HTR-8/SVneo (cell line): ENCODE measurements at regions not wholly inside any gene's neighbourhood (a gene's known extent, or its start where the extent isn't known, plus 50 kb on each side); places are given as distances from the start of the nearest gene placed in this dataset.
"Not testable (repeated sequence)": the region's sequence is repeated elsewhere in the genome, so short reads cannot be mapped to it uniquely, and the experiment has no call there.

ENCODE experiments used
- DNase-seq: peaks from one replicate; pipeline ENCODE4 v3.0.0; 2011; ENCODE audit warnings: low spot score, mixed read lengths; ENCODE audit not compliant: insufficient read length
- FAIRE-seq: peaks from 2 replicates; lab custom pipeline; 2011; peaks lifted over from hg19 to GRCh38; lab: Jason Lieb, UNC

DNA sequence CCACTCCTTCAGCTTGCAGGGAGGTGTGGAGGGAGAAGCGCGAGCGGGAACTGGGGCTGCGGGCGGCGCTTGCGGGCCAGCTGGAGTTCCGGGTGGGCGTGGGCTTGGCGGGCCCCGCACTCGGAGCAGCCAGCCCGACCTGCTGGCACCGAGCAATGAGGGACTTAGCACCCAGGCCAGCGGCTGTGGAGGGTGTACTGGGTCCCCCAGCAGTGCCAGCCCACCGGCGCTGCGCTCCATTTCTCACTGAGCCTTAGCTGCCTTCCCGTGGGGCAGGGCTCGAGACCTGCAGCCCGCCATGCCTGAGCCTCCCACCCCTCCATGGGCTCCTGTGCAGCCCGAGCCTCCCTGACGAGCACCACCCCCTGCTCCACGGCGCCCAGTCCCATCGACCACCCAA is 53.2 kb upstream of the SGCG start:
- FAIRE-seq, DNase-seq: not testable (repeated sequence)

GRCh38 chr13:23129331-23129730 is 51.4 kb upstream of the SGCG start:
- no peak for FAIRE-seq
- no peak for DNase-seq
